A673 (cell line): ENCODE measurements at regions not wholly inside any gene's neighbourhood (a gene's known extent, or its start where the extent isn't known, plus 50 kb on each side); places are given as distances from the start of the nearest gene placed in this dataset.

Experiments
- BruUV-seq: library from RNA; stranded (reverse); fragments of 400-500 nt; replicated peaks from 2 replicates; lab custom pipeline; 2021; lab: Mats Ljungman, UMichigan
- CTCF ChIA-PET: fragments of 300-600 bp; sonication (Branson Sonifier 250); formaldehyde crosslinking; loops from one replicate; lab custom pipeline; 2022; ENCODE audit warnings: antibody characterized with exemption; lab: Charles Lee
- POLR2A ChIA-PET: fragments of 300-600 bp; sonication (Branson Sonifier 250); formaldehyde crosslinking; loops from one replicate; lab custom pipeline; 2022; ENCODE audit warnings: antibody characterized with exemption; ENCODE audit not compliant: low non-redundant PET; lab: Charles Lee
- DNase-seq: peaks from one replicate; pipeline ENCODE4 v3.0.0-alpha.2; 2015; ENCODE audit warnings: low spot score
- H3K27ac ChIP-seq: fragments of 200-600 bp; sonication (generic); 2 replicates; pipeline ENCODE4 v1.5.1; 2016; ENCODE audit warnings: mixed run types, low read depth, mild to moderate bottlenecking, mixed read lengths, antibody characterized with exemption, low read length; ENCODE audit not compliant: poor library complexity, severe bottlenecking
- H3K27me3 ChIP-seq: fragments of 200-600 bp; sonication (generic); replicated peaks from 2 replicates; pipeline ENCODE4 v1.6.1; 2017; ENCODE audit warnings: mixed run types, low read depth, mild to moderate bottlenecking, mixed read lengths, antibody characterized with exemption, low read length; ENCODE audit not compliant: insufficient read depth, poor library complexity
- H3K36me3 ChIP-seq: fragments of 200-600 bp; sonication (generic); 2 replicates; pipeline ENCODE4 v1.6.1; 2016; ENCODE audit warnings: mixed run types, mild to moderate bottlenecking, mixed read lengths, antibody characterized with exemption, low read length; ENCODE audit not compliant: insufficient read depth, poor library complexity, severe bottlenecking
- H3K4me1 ChIP-seq: fragments of 200-600 bp; sonication (generic); 2 replicates; pipeline ENCODE4 v1.6.1; 2017; ENCODE audit warnings: mixed run types, mild to moderate bottlenecking, mixed read lengths, antibody characterized with exemption, low read length; ENCODE audit not compliant: insufficient read depth, poor library complexity, severe bottlenecking
- H3K4me3 ChIP-seq: fragments of 200-600 bp; sonication (generic); 2 replicates; pipeline ENCODE4 v1.5.1; 2016; ENCODE audit warnings: low read depth, mixed run types, mild to moderate bottlenecking, mixed read lengths, low read length; ENCODE audit not compliant: poor library complexity, severe bottlenecking
- H3K9me3 ChIP-seq: fragments of 200-600 bp; sonication (generic); 2 replicates; pipeline ENCODE4 v1.6.1; 2016; ENCODE audit warnings: mixed run types, low read depth, mild to moderate bottlenecking, mixed read lengths, antibody characterized with exemption, low read length; ENCODE audit not compliant: poor library complexity, severe bottlenecking
- CTCF ChIP-seq: fragments of 300-800, 200-600 bp; sonication (generic); conservative IDR thresholded peaks from 2 replicates; pipeline ENCODE4 v1.5.1; 2017; ENCODE audit warnings: low read depth, mild to moderate bottlenecking, antibody characterized with exemption, low read length, moderate library complexity, mixed read lengths
- EZH2 ChIP-seq: fragments of 200-600 bp; sonication (generic); IDR thresholded peaks from 2 replicates; pipeline ENCODE4 v1.6.1; 2017; ENCODE audit warnings: borderline replicate concordance, low read depth, mild to moderate bottlenecking, mixed read lengths, antibody characterized with exemption, low read length; ENCODE audit not compliant: poor library complexity, severe bottlenecking
- intact Hi-C: fragments of 100-400 bp; cut with micrococcal nuclease; formaldehyde crosslinking; loops from one replicate; pipeline ENCODE4 v1.10.0; 2022; ENCODE audit not compliant: unreplicated experiment

GRCh38 chr1:23619299-23620188, 60.2 kb upstream of the ID3 start:
- peaks cover 5% of the 10 kb centered on the region for H3K4me1 ChIP-seq
- ChIA-PET POLR2A (no interaction called here), CTCF (interaction anchor here (0.6 kb wide), 1 partner anchor 56 kb away, joined by 3 read pairs; no protein-coding TSS in a partner anchor)
- DNase-seq, result no peak
- peak overlapping the region; percentile 32 for H3K4me3 ChIP-seq
- no peaks in the 10 kb centered on the region for H3K36me3 ChIP-seq
- no TSS peak for BruUV-seq
- no peak for TF ChIP-seq CTCF
- no peak for TF ChIP-seq EZH2
- H3K27me3 ChIP-seq, result peaks cover 7% of the 10 kb centered on the region
- H3K27ac ChIP-seq, result no peak overlapping the region
- intact Hi-C loops, result no loop called here
- H3K9me3 ChIP-seq, result no peaks in the 10 kb centered on the region

- no peak overlapping the region for H3K27ac ChIP-seq
- TF ChIP-seq CTCF, result no peak
- TF ChIP-seq EZH2, result no peak
- H3K4me1 ChIP-seq, result peaks cover 5% of the 10 kb centered on the region
- no peaks in the 10 kb centered on the region for H3K36me3 ChIP-seq
- DNase-seq, result no peak
- H3K27me3 ChIP-seq, result peaks cover 7% of the 10 kb centered on the region
- ChIA-PET CTCF (no interaction called here), POLR2A (interaction anchor here (0.8 kb wide), 1 partner anchor 112 kb away, joined by 3 read pairs; no protein-coding TSS in a partner anchor)
- no TSS peak for BruUV-seq
- H3K4me3 ChIP-seq, result no peak overlapping the region
- no peaks in the 10 kb centered on the region for H3K9me3 ChIP-seq
- intact Hi-C loops, result no loop called here
Measured at GRCh38 chr1:23618586-23619083, 59.3 kb upstream of the ID3 start.

GRCh38 chr1:23617084-23617521, 57.8 kb upstream of the ID3 start:
- POLR2A ChIA-PET, result no interaction called here

More at GRCh38 chr1:23617084-23617521, 57.8 kb upstream of the ID3 start:
- TF ChIP-seq EZH2 (no peak), CTCF (no peak)
- H3K27ac ChIP-seq, result no peak overlapping the region
- peaks cover 5% of the 10 kb centered on the region for H3K4me1 ChIP-seq
- peaks cover 7% of the 10 kb centered on the region for H3K27me3 ChIP-seq
- no TSS peak for BruUV-seq
- DNase-seq, result no peak
- no peaks in the 10 kb centered on the region for H3K9me3 ChIP-seq
- H3K36me3 ChIP-seq, result no peaks in the 10 kb centered on the region
- intact Hi-C loops, result no loop called here
- CTCF ChIA-PET, result no interaction called here
- H3K4me3 ChIP-seq, result no peak overlapping the region
